ENCODE measurements at regions not wholly inside any gene's neighbourhood (a gene's known extent, or its start where the extent isn't known, plus 50 kb on each side); places are given as distances from the start of the nearest gene placed in this dataset.

DNA sequence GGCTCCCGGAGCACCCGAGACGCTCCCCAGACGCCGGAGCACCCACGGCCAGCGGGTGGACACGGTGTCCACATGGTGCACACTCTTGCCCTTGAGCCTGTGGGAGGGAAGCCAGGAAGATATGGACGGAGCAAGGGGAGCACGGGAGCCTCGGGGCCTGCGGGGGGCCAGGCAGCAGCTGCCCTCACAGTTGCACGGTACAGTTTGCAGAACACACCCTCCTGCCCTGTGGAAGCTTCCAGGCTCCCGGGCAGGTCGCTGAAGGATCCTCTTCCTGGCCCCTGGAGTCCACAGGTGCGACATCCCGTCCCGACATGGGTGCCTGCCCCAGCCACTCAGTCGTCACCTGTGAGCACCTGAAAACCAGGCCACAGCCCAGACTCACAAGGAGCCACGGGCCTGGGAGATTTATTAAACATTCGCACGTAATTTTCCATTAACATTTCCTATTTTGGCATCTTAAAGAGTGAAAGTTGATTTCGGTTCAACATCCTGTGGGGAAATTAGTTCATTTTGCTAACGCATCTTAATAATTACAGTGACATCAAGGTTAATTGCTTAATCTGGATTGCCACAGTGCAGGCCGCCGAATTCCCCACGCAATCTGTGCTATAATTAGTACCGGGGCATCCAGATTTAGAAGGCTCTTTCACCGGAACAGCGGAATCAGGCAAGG is 253.3 kb downstream of the BRD1 start:
- no peak for DNase-seq (ENCODE audit: low read depth)
- no peak for TF ChIP-seq POLR2A (IDR thresholded peaks at IDR 0.05; ENCODE audit: extremely low read depth, insufficient read length)
- TF ChIP-seq MYC (IDR thresholded peaks at IDR 0.05; ENCODE audit: low read depth, low read length): no peak
- TF ChIP-seq CTCF (IDR thresholded peaks at IDR 0.05; ENCODE audit: low read depth, low read length): no peak
- TF ChIP-seq, protein P1, sequence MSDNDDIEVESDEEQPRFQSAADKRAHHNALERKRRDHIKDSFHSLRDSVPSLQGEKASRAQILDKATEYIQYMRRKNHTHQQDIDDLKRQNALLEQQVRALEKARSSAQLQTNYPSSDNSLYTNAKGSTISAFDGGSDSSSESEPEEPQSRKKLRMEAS (IDR thresholded peaks at IDR 0.05; ENCODE audit: low read depth, low read length): no peak
- no peak overlapping the region for H3K4me3 ChIP-seq (ENCODE audit: low read depth, low read length)

GRCh38 chr22:49573109-49573765 is 254.4 kb downstream of the BRD1 start:
- no peak overlapping the region for H3K4me3 ChIP-seq (ENCODE audit: low read depth, low read length)
- no peak for DNase-seq (ENCODE audit: low read depth)
- TF ChIP-seq, protein P1 (IDR thresholded peaks at IDR 0.05; ENCODE audit: low read depth, low read length): no peak
- TF ChIP-seq MYC (IDR thresholded peaks at IDR 0.05; ENCODE audit: low read depth, low read length) (no peak), CTCF (IDR thresholded peaks at IDR 0.05; ENCODE audit: low read depth, low read length) (no peak), POLR2A (IDR thresholded peaks at IDR 0.05; ENCODE audit: extremely low read depth, insufficient read length) (no peak)

- H3K4me3 ChIP-seq (ENCODE audit: low read depth, low read length): no peak overlapping the region
- no peak for DNase-seq (ENCODE audit: low read depth)
- TF ChIP-seq MYC (IDR thresholded peaks at IDR 0.05; ENCODE audit: low read depth, low read length) (no peak), CTCF (IDR thresholded peaks at IDR 0.05; ENCODE audit: low read depth, low read length) (no peak), POLR2A (IDR thresholded peaks at IDR 0.05; ENCODE audit: extremely low read depth, insufficient read length) (no peak)
- TF ChIP-seq, protein P1 (IDR thresholded peaks at IDR 0.05; ENCODE audit: low read depth, low read length): no peak
Measured at GRCh38 chr22:49571326-49571725, 256.3 kb downstream of the BRD1 start.

DNA sequence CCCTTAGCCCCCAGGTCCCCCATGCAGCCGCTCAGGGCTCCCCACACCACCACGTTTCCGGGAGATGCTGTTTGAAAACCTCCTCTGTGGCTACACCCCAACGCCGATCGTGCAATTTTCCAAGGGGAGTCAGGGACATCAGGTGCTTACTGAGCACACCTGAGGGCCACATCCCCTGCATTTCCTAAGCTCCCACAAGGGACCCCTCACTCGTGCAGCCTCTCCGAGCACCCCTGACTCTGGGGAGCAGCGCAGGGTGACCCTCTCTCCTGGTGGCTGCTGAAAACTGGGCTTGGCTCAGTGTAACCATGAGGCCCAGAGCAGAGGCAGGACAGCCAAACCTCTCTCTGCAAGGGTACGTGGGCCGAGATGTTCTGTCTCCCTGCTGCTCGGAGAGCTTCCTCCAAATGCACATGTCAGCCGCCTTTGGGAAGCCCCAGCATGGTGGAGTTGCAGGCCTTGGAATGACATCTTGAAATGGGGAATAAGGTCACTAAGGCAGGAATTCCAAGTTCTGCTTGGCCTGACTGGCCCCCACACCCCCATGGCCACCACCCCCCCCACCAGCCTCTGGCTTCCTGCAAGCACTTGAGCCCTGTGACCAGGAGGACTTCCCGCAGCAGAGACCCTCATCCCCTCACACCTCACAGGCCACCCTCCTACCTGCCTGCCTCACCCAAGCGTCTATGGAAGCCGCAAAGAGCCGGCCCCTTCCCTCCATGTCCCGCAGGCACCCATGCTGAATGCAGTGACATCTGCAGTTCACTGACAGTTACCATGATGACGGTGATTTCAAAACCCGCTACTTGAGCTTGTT is 257.4 kb downstream of the BRD1 start:
- H3K4me3 ChIP-seq (ENCODE audit: low read depth, low read length): no peak overlapping the region
- TF ChIP-seq, protein P1 (IDR thresholded peaks at IDR 0.05; ENCODE audit: low read depth, low read length): no peak
- TF ChIP-seq POLR2A (IDR thresholded peaks at IDR 0.05; ENCODE audit: extremely low read depth, insufficient read length): no peak
- TF ChIP-seq MYC (IDR thresholded peaks at IDR 0.05; ENCODE audit: low read depth, low read length): no peak
- TF ChIP-seq CTCF (IDR thresholded peaks at IDR 0.05; ENCODE audit: low read depth, low read length): no peak
- peak; percentile 13 for DNase-seq (ENCODE audit: low read depth)

DNA sequence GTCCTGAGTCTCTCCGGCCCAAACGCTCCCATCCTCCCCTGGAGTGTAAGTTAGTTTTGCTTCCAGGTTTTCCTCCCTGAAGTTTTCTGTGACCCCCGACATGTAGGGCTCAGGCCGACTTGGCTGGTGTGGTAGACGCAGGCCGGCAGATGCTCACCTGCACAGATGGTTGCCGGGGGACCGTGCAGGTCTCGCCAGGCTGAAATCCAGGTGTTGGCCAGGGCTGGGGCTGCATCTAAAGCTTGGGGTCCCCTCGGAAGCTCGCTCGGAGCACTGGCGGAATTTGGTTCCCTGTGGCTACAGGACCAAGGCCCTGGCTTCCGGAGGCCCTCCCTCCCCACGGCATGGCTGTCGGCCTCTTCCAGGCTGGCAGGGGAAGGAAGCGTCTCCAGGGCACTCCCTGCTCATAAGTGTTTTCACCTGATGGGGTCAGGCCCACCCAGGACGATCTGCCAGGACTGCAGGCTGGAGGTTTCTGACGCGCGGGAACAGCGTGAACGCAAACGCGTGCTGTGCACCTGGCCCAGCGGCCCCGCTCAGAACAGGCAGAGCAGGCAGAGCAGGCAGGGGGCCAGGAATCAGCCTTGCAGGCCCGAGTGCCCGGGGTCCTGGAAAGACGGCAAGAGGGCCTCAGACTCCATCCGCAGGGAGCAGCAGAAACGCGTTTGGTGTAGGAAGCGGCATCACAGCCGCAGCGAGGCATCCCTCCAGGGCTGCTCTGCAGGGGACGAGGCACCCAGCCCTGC is 258.2 kb downstream of the BRD1 start:
- DNase-seq (ENCODE audit: low read depth): no peak
- no peak for TF ChIP-seq POLR2A (IDR thresholded peaks at IDR 0.05; ENCODE audit: extremely low read depth, insufficient read length)
- no peak for TF ChIP-seq MYC (IDR thresholded peaks at IDR 0.05; ENCODE audit: low read depth, low read length)
- no peak for TF ChIP-seq CTCF (IDR thresholded peaks at IDR 0.05; ENCODE audit: low read depth, low read length)
- TF ChIP-seq, protein P1 (IDR thresholded peaks at IDR 0.05; ENCODE audit: low read depth, low read length): no peak
- no peak overlapping the region for H3K4me3 ChIP-seq (ENCODE audit: low read depth, low read length)

All from NB4 (cell line).